Activated T-cell treated with anti-CD3 and anti-CD28 coated beads for 48 hours (primary cell): ENCODE measurements at regions not wholly inside any gene's neighbourhood (a gene's known extent, or its start where the extent isn't known, plus 50 kb on each side); places are given as distances from the start of the nearest gene placed in this dataset.
"Not testable (repeated sequence)": the region's sequence is repeated elsewhere in the genome, so short reads cannot be mapped to it uniquely, and the experiment has no call there.

Experiments
- DNase-seq: peaks from one replicate; pipeline ENCODE4 v3.0.0-alpha.2; 2020; ENCODE audit warnings: low read depth

DNA sequence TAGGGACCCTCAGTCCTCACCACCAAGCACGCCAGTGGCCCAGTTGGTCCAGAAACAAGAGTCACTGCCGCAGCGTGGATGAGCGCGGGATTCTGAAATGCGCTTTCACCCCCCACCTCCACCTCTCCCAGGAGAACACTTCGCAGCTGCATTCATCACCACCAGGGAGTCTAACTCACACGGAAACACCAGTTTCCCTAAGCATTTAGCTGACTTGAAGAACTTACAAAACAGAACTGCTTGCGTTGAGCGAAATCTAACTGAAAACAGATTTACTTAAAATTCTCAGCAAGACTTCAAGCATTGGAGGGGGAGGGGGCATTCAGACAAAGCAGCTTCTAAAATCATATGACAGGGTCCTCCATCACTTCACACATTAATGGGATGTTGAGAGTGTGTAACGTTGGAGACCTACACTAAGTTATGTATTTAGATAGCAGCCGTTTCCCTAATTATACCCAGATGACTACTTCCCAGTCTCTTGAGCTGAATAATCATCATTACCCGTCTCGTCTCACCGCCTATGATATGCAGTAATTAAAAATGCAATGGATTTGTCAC lies 258.2 kb upstream of the IRS2 start:
- no peak for DNase-seq

DNA sequence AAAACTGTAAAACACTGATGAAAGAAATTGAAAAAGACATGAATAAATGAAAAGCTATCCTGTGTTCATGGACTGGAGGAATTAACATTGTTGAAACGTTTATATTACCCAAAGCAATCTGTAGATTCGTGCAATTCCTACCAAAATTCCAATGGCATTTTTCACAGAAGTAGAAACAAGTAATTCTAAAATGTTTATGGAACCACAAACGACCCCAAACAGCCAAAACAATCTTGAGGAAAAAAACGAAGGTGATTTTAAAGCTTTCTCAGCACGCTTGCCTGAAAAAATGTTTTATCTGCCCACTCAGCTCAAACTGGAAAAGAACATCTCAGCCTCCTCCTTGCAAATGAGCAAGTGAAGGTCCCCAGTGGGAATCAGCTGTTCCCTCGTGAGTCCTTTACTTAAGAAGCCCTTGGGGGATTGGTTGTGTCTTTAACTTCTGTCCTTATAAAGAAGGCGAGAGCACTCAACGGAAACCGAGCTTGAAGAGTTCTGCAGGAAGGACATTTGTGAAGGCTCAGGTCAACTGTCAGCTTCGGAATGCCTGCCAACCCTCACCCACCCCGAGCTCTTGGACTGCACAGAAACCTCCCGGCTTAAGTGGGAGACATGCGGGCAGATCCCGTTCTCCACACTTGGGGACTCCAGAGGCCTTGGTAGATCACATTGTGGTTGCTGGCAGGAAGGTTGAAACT lies 256.0 kb upstream of the IRS2 start:
- DNase-seq = no peak

DNA sequence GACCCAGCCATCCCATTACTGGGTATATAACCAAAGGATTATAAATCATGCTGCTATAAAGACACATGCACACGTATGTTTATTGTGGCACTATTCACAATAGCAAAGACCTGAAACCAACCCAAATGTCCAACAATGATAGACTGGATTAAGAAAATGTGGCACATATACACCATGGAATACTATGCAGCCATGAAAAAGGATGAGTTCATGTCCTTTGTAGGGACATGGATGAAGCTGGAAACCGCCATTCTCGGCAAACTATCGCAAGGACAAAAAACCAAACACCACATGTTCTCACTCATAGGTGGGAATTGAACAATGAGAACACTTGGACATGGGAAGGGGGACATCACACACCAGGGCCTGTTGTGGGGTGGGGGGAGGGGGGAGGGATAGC lies 255.3 kb upstream of the IRS2 start:
- not testable (repeated sequence) for DNase-seq

DNA sequence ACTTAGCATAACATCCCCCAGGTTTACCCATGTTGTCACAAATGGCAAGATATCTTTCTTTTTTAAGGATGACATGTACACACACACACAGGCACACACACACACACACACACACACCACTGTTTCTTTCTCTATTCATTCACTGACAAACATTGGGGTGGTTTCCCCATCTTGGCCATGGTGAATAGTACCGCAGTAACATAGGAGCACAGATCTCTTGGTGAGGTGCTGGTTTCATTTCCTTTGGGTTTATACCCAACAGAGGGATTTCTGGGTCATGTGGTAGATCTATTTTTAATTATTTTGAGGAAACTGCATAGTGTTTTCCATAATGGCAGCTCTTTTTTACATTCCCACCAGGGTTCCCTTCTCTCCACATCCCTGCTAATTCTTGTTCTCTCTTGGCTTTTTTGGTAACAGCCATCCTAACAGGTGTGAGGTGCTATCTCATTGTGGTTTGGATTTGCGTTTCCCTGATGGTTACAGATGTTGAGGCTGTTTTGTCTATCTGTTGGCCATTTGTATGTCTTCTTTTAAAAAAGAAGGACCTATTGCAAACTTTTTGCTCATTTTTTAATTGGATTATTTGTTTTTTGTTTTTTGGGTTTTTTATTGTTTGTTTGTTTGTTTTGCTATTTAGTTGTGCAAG lies 251.7 kb upstream of the IRS2 start:
- no peak for DNase-seq

DNA sequence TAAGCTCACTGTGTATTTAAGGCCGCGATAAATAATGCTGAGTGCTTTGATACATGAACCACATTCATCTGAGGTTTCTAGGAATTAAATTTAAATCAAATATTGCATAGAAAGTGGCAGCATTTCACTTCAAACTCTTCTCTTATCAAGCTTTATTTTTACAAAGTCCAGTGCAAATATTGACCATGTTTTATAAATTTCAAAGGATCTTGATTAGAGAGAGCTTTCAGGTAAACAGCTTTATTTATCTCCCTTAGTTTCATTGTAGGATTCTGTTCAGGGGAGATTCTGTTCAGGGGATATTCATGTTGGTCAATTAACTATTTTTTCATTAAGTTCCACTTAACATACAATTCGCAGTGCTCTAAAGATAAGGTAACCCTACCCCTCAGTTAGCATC lies 249.7 kb upstream of the IRS2 start:
- DNase-seq = no peak

DNA sequence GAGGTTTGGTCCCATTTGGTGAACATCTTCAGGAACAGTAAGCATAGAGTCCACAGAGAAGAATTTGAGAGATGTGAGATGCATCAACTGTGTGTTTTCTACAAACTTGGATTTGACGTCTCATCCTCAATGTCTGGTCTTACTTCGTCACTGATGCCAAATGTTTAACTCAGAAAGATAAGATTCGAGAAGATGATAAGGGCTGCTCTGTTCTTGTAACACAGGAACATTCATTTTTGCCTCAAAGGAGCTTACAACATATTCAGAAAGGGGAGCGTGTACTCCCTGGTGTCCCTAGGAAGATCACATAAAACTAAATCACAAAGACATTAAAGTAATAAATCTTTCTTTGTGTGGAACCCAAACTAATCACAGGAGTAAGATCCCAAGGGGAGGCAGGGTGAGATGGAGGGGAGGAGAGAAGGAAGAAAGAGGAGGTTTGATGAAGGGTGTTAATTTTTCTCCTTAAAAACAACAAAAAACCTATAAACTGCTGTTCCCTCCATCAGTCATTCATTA lies 247.7 kb upstream of the IRS2 start:
- no peak for DNase-seq

DNA sequence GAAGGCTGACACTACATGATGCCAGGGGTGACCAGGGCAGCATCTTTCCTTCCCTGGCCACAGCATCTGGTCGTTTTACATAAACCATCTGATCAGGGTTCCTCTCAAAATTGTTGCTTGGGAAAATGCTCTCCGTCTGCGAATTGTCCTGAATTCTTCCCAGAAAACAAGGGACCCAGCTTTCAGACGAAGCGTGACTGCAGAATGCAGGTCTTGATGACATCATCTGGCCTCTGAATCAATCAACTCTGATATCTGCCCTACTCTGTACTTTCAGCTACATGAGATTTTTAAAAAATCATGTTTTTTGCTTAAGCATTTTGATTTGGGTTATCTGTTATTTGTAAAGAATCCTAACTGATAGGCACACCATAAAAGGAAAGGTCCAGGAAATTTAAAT lies 246.6 kb upstream of the IRS2 start:
- DNase-seq = no peak

DNA sequence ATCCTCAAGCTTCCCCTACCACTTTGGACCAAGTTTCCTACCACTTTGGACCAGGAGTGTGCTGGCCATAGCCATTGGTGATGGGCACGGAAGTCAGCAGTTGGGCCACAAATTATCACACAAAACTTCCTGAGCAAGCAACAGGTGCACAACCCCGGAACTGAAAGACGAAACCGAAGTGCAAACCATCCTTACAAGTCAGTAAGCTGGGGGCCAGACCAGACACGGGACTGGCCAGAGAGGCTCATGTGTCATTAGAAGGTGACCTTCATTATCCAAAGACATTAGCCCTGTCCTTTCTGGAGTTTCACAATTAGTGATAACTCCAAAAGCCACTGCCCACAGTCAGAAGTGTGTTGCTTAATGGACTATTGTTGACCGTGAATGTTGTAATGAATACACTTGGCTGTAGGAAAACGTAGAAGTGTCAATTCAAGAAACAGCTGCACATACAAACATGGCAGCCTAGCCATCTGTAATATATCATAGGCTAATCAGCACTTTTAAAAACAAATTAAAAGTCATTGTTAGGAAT lies 244.1 kb upstream of the IRS2 start:
- no peak for DNase-seq

DNA sequence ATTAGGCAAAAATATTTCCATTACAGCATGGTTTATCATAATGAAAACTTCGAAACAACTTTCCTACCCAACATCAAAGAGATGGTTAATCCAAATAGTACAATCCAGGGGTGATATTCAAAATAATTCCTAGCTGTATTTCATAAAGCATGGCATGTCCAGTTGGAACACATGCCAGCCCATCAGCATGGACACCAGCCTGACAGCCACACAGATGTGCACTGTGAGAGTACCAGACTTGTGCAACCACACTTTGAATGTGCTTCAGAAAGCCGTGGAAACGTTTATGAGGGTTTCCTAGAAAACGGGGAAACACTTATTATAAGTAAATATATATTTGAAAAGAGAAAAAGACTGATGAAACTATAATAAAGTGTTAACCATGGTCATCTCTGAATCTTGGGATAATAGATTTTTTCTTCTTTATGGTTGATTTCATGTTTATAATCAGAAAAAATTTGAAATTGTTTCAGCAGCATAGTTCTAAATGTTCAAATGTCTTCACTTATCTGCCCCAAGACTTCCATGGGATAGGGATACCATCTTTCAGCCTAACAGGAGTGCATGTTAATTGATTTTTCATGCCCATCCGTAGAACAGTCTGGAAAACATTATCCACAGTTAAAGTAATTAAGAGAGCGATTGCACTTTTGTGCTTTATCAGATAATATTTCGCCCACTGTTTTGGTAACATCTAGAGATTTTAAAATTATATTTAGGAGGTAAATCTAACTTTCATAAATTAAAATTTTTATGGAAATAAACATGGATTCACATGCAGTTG lies 242.6 kb upstream of the IRS2 start:
- DNase-seq = no peak

DNA sequence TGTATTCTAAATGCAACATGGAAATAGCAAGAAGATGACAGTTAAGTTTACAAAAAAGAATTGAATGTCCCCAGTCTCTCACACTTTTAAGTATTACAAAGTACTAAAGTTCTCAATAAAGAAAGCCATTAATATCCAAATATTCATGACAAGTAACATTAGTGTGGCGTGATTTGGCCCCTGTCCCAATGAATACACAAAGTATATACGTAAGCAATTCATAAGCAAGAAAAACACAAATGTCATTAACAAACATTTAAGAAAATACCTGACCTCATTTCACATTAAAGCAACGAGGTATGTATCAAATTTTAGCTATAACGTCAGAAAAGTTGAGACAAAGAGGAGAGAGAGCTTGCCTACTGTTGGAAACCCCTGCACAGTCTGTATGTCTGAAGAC lies 241.9 kb upstream of the IRS2 start:
- no peak for DNase-seq

DNA sequence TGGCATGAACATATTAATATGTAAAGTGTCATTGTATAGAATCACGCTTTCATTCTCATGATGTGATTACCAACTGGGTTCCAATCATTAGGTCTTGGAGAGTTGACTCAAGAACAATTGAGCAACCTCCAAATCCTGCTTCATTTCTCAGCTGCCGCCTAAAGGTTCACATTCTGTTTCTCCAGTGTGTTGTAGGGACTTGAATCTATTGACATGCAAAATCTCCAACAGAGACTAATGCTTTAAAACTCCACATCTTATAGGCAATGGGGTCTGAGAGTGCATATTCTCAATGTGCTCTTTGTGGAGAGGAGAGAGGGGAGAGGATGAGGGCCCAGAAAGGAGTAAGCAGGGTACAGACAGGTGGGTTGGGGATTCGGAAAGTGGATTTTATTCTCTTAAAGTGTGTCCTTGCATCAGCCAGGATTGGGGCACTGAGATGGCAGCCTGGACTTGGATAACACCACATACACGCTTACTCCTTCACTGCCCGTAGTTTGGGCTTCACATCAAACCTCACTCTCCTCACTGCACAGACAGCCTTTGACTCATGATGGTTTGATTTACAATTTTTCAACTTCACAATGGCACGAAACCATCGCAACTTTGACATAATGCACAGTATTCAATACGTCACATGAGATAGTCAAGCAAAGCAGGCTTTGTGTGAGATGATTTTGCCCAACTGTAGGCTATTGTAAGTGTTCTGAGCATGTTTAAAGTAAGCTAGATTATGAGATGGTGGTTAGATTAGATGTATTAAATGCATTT lies 241.3 kb upstream of the IRS2 start:
- no peak for DNase-seq

DNA sequence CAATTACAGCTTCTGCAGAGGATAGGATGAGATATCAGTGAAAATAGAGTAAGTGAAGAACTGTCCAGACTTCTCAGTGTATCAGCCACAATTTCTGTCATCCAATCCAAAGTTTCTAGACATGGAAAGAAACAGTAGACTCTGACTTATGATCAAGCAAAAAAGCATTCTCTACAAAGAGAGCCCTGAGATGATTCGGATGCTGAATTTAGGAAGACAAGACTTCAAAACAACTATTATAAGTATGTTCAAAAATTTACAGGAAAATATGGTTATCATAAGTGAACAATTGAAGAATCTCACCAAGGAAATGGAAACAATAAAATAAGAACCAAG lies 238.2 kb upstream of the IRS2 start:
- DNase-seq = no peak

DNA sequence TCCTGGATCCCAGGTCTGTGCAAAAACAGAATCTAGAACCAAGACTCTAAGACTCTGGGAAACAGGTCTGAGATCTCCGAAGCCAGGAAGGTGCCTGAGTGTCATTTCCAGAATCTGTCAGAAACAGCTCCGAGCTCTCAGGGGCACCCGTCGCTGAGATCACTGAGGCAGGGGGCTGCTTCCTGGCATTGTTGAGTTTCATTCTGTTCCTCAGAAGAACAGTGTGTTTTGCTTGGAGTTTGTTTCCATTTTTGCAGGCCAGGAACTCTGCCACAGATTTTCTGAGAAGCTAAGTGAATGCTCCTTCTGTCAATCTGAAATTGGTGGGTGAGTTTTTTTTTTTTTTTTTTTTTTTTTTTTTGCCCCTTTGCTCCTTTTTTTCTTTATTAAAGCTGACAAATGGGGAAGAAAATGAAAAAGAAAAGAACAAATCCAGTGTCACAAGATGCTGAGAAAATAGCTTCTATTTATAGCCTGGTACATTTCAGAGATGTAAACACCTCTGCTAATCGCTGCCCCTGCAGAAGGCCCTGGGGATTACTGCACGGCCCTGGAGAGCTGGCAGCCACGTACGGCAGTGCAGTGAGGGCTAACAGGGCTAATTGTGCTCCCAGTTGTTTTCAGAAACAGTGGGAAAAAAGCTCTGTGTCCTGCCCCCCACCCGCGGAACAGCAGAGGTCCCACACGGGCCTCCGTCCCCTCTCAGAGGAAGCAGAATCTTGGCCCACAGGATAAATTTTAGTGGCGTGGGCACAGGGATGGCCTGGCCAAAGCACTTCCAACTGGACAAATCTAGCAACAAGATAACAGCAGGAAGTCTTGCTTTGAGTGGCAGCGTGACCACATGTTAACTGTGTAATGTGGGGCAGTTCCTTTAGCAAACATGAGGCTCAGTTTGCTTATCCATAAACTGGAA lies 237.6 kb upstream of the IRS2 start:
- no peak for DNase-seq

DNA sequence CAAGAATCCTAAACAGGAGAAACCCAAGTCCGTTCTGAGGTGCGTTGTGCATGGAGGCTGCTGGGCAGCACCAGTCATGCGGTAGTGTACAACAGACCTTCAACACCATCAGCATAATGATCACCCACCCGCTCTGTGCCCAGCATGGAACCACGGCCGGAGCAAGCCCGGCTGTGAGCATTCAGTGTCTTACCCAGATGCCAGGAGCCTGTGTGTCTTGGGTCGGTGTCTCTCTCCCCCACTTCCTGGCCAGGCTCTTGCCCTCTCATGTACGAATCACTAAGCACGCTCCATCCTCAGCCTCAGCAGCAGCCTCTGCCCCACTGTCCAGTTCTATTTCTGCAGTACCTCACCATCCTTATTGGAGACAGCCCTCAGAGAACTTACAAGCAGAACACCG lies 231.6 kb upstream of the IRS2 start:
- no peak for DNase-seq

DNA sequence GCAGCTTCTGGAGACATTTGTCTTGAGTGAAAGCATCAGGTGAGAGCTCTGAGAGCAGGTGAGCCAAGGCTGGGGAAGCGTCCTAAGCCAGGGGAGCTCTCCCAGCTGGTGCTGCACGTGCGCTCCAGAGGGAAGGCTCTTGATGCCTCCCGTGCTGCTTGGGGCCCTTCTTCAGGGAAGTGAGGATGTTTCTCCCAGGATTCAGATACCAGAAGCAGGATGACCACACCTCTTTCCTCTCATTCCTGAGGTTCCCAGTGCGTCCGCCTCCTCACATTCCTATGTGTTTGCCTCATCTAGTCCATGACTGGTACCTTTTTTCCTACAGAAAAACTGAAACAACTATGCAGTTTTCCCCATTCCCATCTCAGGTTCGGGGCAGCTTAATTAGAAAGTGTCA lies 231.0 kb upstream of the IRS2 start:
- no peak for DNase-seq

DNA sequence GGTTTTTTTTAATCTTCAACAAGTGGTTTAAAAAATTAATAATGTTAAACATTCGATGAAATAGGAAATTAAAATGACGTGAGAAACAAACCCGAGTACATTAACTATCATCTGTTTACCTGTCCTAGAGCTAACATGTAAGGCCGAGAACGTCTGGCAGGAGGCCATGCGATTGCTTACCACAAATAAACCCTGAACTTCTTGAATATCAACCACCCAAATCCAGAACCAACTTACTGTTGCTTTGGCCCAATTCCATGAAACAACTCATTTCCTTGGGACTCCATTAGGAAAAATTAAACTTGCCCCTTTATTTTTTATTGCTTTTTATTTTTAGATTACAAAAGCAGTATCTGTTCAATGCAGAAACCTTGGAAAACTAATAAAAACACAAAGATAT lies 228.9 kb upstream of the IRS2 start:
- DNase-seq = no peak

DNA sequence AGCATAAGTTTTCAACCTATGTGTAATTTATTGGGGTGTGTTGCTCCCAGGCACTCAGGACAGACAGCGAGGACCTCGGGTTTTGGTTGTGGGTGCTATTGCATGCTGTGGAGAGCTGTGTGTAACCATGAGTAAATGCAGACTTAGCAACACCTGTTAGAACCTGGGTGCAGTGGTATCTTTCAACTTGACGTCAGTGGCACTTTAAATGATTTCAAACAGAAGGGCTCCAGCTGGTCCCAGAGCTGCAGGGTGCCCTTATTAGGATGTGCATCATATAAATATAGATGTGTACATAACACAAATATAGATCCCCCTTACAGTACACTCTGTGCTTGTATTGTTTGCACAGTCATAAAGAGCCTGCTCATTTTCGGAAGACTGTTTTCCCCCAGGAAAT lies 228.3 kb upstream of the IRS2 start:
- DNase-seq = no peak

DNA sequence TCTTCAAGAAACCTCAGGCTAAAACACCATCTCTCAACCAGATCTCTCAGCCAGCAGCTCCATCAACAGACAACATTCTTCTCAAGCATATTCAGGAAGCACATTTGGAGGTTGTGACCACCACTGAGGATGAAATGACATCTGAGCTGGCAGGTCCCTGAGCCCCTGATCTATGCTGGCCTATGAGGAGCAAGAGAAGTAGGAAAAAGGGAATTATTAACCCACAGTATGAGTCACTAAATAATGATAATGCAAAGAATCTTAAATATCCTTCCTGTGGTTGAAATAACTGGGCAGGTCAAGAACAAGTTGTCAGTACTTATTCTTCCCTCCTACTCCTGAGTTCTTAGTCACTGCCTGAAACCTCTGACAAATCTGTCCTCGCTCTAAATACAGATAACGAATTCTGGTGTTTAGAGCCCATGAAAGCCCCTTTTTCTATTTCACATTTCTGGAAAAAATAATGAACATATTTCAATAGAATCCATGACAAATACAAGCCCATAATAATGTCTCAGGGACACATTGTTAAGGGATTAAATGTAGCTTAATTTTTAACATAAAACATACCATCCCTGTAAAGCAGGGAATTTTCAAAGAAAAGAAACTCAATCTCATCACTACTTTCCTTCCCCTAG lies 225.8 kb upstream of the IRS2 start:
- DNase-seq = no peak

DNA sequence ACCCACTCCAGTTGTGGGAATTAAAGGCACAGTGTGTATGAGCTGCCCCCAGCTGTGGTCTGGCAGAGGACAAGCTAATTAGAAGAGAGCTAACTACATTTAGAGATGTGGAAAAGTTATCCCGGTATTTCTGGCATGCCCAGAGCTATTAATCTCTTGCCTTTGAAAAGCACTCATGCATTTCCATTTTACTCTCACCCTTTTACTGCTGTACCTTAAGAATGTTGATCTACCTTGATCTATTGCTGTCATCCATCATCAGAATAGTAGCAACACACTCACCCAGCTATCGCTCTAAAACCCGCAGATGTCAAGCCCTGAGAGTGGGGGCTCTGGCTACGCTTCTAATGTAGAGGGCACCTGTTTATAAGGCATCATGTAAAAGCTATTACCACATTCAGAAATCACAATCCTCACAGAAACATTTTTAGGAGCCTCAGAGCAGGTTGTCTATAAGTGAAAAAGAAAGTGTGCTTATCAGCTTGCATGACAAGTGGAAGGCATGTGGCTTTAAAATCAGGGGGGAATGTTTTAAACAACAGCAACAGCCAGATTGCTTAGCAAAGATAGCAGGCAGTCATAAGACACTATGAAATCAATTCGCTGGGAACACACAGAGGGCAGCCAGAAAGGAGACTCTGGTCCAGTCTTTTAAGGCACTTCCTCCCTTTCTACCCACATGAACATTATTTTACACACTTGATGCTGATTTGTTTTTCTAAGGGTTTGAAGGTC lies 224.2 kb upstream of the IRS2 start:
- no peak for DNase-seq

DNA sequence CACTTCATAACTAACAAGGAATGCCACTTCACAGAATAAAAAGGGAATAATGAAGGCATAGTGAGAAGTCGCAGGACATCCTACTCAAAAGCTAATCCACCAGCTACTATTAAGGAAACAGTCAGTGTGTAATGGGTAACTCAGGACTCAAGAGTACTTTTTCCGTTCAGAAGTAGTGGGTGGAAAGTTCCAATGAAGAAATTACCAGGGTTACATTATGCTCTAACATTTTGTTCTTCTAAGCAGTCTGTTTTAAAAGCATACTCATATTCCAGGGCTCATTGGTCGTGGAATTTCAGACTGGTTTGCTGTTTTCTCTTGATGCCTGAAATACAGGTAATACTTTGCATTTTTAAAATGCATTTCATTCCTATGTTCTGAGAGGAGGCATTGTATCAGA lies 222.4 kb upstream of the IRS2 start:
- DNase-seq = no peak
